Neural cell (in vitro differentiated cells): ENCODE measurements at regions not wholly inside any gene's neighbourhood (a gene's known extent, or its start where the extent isn't known, plus 50 kb on each side); places are given as distances from the start of the nearest gene placed in this dataset.

Experiments
- H2AFZ ChIP-seq: fragments of 200-600, 300-800 bp; sonication (generic), shearing (Covaris generic); 2 replicates; pipeline ENCODE4 v1.6.0; 2014; ENCODE audit warnings: low read depth, mild to moderate bottlenecking, antibody characterized with exemption, low read length, moderate library complexity
- H3F3A ChIP-seq: fragments of 200-600 bp; shearing (Covaris generic); 2 replicates; pipeline ENCODE4 v1.6.1; 2016; ENCODE audit warnings: mild to moderate bottlenecking, moderate library complexity, mixed read lengths, antibody characterized with exemption, low read length; ENCODE audit not compliant: insufficient read depth, poor library complexity, severe bottlenecking
- H3K27ac ChIP-seq: fragments of 200-600, 300-800 bp; sonication (generic), shearing (Covaris generic); 2 replicates; pipeline ENCODE4 v1.5.1; 2014; ENCODE audit warnings: mild to moderate bottlenecking, low read length, moderate library complexity
- H3K27me3 ChIP-seq: fragments of 300-800, 200-600 bp; sonication (generic), shearing (Covaris generic); 2 replicates; pipeline ENCODE4 v1.6.0; 2014; ENCODE audit warnings: mild to moderate bottlenecking, low read depth, low read length, moderate library complexity; ENCODE audit not compliant: insufficient read depth
- H3K36me3 ChIP-seq: fragments of 300-800, 200-600 bp; sonication (generic), shearing (Covaris generic); 2 replicates; pipeline ENCODE4 v1.5.1; 2014; ENCODE audit warnings: mild to moderate bottlenecking, antibody characterized with exemption, low read length, moderate library complexity; ENCODE audit not compliant: insufficient read depth
- H3K4me2 ChIP-seq: fragments of 300-800, 200-600 bp; sonication (generic), shearing (Covaris generic); 2 replicates; pipeline ENCODE4 v1.6.0; 2014; ENCODE audit warnings: mild to moderate bottlenecking, low read length
- H3K4me3 ChIP-seq: fragments of 300-800, 200-600 bp; sonication (generic), shearing (Covaris generic); 2 replicates; pipeline ENCODE4 v1.5.1; 2014; ENCODE audit warnings: mild to moderate bottlenecking, low read length, moderate library complexity
- H3K79me2 ChIP-seq: fragments of 200-600 bp; shearing (Covaris generic); replicated peaks from 2 replicates; pipeline ENCODE4 v1.6.0; 2014; ENCODE audit warnings: mild to moderate bottlenecking, low read length, moderate library complexity; ENCODE audit not compliant: insufficient read depth
- H3K9ac ChIP-seq: fragments of 300-800, 200-600 bp; sonication (generic), shearing (Covaris generic); 2 replicates; pipeline ENCODE4 v1.6.1; 2016; ENCODE audit warnings: mild to moderate bottlenecking, low read length, mixed read lengths
- H3K9me2 ChIP-seq: fragments of 200-600 bp; shearing (Covaris generic); 2 replicates; pipeline ENCODE4 v1.6.1; 2016; ENCODE audit warnings: mild to moderate bottlenecking, low read length, mixed read lengths; ENCODE audit not compliant: insufficient read depth
- H3K9me3 ChIP-seq: fragments of 200-600, 300-800 bp; sonication (generic), shearing (Covaris generic); 2 replicates; pipeline ENCODE4 v1.6.1; 2016; ENCODE audit warnings: mild to moderate bottlenecking, mixed run types, low read length, moderate library complexity, mixed read lengths
- H4K20me1 ChIP-seq: fragments of 200-600 bp; shearing (Covaris generic); 2 replicates; pipeline ENCODE4 v1.6.1; 2016; ENCODE audit warnings: mild to moderate bottlenecking, mixed run types; ENCODE audit not compliant: insufficient read depth
- EP300 ChIP-seq: fragments of 450-650 bp; conservative IDR thresholded peaks from 2 replicates; pipeline ENCODE4 v1.6.1; 2014; ENCODE audit warnings: antibody characterized with exemption, mild to moderate bottlenecking, moderate library complexity; ENCODE audit not compliant: poor library complexity, severe bottlenecking
- EZH2 ChIP-seq: fragments of 200-600, 300-800 bp; shearing (Covaris generic), sonication (generic); IDR thresholded peaks from 2 replicates; pipeline ENCODE4 v1.6.1; 2014; ENCODE audit warnings: antibody characterized with exemption, low read length, borderline replicate concordance, mild to moderate bottlenecking; ENCODE audit not compliant: insufficient read depth, poor library complexity, severe bottlenecking
- POLR2AphosphoS5 ChIP-seq: IDR thresholded peaks from 2 replicates; pipeline ENCODE4 v1.6.1; 2012
- RAD21 ChIP-seq: fragments of 450-650 bp; conservative IDR thresholded peaks from 2 replicates; pipeline ENCODE4 v1.6.1; 2014; ENCODE audit warnings: antibody characterized with exemption, mild to moderate bottlenecking, moderate library complexity
- SMC3 ChIP-seq: fragments of 450-650 bp; conservative IDR thresholded peaks from 2 replicates; pipeline ENCODE4 v1.6.1; 2014; ENCODE audit warnings: antibody characterized with exemption, mild to moderate bottlenecking, moderate library complexity; ENCODE audit not compliant: poor library complexity
- TF ChIP-seq, protein P1 (sequence below): fragments of 450-650 bp; IDR thresholded peaks from 2 replicates; pipeline ENCODE4 v1.5.1; 2014; ENCODE audit warnings: antibody characterized with exemption, mild to moderate bottlenecking, moderate library complexity; ENCODE audit not compliant: poor library complexity, severe bottlenecking
- TF ChIP-seq, protein P2 (sequence below): IDR thresholded peaks from 2 replicates; pipeline ENCODE4 v1.6.1; 2012; ENCODE audit warnings: borderline replicate concordance

DNA sequence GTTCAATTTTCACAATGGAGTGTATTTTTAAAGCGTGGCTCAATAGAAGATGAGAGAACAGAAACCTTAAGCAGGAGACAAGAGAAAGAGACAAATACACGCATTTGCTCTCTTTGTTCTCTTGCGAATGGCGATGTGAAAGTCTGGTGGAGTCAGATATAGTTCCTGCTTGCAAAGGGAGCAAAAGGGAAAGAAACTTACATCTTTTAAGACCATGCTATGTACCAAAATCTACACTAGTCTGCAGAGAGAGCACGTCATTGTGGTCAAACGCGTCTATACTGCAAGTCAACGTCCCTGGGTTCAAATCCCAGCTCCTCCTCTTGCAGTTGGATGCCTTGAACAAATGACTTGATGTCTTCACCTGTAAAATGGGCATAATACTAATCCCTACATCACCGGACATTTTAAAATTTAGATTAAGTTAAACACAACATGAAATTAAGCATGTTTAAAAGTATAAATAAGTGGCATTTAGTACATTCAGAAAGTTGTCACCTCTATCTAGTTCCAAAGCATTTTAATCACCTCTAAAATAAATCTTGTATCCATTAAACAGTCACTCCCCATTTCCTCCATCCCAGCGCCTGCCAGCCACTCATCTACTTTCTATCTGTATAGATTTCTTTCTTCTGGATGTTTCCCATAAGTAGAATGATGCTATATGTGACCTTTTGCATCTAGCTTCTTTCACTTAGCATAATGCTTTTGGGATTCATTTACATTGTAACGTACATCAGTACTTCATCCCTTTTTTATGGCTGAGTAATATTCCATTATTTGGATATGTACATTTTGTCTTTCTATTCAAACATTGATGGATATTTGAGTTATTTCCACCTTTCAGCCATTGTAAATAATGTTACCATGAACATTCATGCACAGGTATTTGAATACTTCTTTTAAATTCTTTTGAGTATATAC, 406.9 kb downstream of the TMEM114 start:
- Histone ChIP-seq H3F3A (no peaks in the 10 kb centered on the region), H3K9me3 (no peaks in the 10 kb centered on the region), H3K9me2 (no peaks in the 10 kb centered on the region), H3K4me3 (no peak overlapping the region), H3K79me2 (no peaks in the 10 kb centered on the region), H3K4me2 (no peak overlapping the region), H3K27ac (no peak overlapping the region), H3K27me3 (no peaks in the 10 kb centered on the region), H2AFZ (no peak overlapping the region), H4K20me1 (no peaks in the 10 kb centered on the region), H3K36me3 (no peaks in the 10 kb centered on the region), H3K9ac (no peak overlapping the region)
- TF ChIP-seq EZH2: no peak
- TF ChIP-seq, protein P1, sequence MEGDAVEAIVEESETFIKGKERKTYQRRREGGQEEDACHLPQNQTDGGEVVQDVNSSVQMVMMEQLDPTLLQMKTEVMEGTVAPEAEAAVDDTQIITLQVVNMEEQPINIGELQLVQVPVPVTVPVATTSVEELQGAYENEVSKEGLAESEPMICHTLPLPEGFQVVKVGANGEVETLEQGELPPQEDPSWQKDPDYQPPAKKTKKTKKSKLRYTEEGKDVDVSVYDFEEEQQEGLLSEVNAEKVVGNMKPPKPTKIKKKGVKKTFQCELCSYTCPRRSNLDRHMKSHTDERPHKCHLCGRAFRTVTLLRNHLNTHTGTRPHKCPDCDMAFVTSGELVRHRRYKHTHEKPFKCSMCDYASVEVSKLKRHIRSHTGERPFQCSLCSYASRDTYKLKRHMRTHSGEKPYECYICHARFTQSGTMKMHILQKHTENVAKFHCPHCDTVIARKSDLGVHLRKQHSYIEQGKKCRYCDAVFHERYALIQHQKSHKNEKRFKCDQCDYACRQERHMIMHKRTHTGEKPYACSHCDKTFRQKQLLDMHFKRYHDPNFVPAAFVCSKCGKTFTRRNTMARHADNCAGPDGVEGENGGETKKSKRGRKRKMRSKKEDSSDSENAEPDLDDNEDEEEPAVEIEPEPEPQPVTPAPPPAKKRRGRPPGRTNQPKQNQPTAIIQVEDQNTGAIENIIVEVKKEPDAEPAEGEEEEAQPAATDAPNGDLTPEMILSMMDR: no peak
- no peak for TF ChIP-seq RAD21
- TF ChIP-seq, protein P2, sequence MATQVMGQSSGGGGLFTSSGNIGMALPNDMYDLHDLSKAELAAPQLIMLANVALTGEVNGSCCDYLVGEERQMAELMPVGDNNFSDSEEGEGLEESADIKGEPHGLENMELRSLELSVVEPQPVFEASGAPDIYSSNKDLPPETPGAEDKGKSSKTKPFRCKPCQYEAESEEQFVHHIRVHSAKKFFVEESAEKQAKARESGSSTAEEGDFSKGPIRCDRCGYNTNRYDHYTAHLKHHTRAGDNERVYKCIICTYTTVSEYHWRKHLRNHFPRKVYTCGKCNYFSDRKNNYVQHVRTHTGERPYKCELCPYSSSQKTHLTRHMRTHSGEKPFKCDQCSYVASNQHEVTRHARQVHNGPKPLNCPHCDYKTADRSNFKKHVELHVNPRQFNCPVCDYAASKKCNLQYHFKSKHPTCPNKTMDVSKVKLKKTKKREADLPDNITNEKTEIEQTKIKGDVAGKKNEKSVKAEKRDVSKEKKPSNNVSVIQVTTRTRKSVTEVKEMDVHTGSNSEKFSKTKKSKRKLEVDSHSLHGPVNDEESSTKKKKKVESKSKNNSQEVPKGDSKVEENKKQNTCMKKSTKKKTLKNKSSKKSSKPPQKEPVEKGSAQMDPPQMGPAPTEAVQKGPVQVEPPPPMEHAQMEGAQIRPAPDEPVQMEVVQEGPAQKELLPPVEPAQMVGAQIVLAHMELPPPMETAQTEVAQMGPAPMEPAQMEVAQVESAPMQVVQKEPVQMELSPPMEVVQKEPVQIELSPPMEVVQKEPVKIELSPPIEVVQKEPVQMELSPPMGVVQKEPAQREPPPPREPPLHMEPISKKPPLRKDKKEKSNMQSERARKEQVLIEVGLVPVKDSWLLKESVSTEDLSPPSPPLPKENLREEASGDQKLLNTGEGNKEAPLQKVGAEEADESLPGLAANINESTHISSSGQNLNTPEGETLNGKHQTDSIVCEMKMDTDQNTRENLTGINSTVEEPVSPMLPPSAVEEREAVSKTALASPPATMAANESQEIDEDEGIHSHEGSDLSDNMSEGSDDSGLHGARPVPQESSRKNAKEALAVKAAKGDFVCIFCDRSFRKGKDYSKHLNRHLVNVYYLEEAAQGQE: no peak
- no peak for TF ChIP-seq EP300

DNA sequence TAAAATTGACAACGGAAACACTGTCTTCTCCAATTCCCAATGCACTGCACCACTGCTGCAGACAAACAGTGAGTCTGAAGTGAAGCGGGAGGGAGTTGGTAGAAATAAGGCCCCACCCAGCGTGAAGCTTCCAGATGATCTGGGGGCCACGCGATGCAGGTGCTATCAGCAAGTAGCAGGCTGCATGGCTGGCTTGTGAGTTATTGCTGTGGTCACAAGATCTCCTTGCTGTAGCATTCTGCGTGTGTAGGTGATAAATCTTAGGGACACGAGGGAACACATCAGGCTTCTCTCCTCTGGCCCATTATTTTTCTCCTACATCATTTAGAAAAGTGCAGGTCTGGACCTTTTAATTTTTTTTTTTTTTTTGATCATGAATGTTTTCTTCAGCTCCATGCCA, 407.6 kb downstream of the TMEM114 start:
- Histone ChIP-seq H3F3A (no peaks in the 10 kb centered on the region), H3K4me2 (no peak overlapping the region), H3K79me2 (no peaks in the 10 kb centered on the region), H3K27me3 (no peaks in the 10 kb centered on the region), H3K27ac (no peak overlapping the region), H2AFZ (no peak overlapping the region), H4K20me1 (no peaks in the 10 kb centered on the region), H3K36me3 (no peaks in the 10 kb centered on the region), H3K9me2 (no peaks in the 10 kb centered on the region), H3K4me3 (no peak overlapping the region), H3K9ac (no peak overlapping the region), H3K9me3 (no peaks in the 10 kb centered on the region)
- TF ChIP-seq POLR2AphosphoS5 (no peak), RAD21 (no peak), SMC3 (no peak), EP300 (no peak), EZH2 (no peak)
